Spleen (tissue), 11 donors: ENCODE measurements at regions not wholly inside any gene's neighbourhood (a gene's known extent, or its start where the extent isn't known, plus 50 kb on each side); places are given as distances from the start of the nearest gene placed in this dataset.

Experiments
- DNase-seq: peaks from one replicate; pipeline ENCODE4 v3.0.0-alpha.2; 2020
- H3K27ac ChIP-seq, 8 donors: fragments of 200-600 bp; sonication (generic) in 7 of 8; 1 replicate in 4 of 8; 2 replicates in 4 of 8; pipeline versions ENCODE4 v1.5.0 to v1.8.0; 2016 to 2021; ENCODE audit warnings: inconsistent platforms in 4 of 8, mild to moderate bottlenecking in 4 of 8, moderate library complexity in 1 of 8
- H3K27me3 ChIP-seq, 7 donors: fragments of 200-600 bp; sonication (generic) in 6 of 7; replicated peaks in 1 of 7; 1 replicate in 4 of 7; 2 replicates in 3 of 7; pipeline versions ENCODE4 v1.5.0 to v1.8.0; 2016 to 2021; ENCODE audit warnings: inconsistent platforms in 3 of 7, mild to moderate bottlenecking in 1 of 7
- H3K36me3 ChIP-seq, 6 donors: fragments of 200-600 bp; sonication (generic) in 5 of 6; 1 replicate in 4 of 6; 2 replicates in 2 of 6; pipeline versions ENCODE4 v1.5.0 to v1.8.0; 2016 to 2021; ENCODE audit warnings: inconsistent platforms in 2 of 6
- H3K4me1 ChIP-seq, 6 donors: fragments of 200-600 bp; sonication (generic) in 5 of 6; 1 replicate in 3 of 6; 2 replicates in 3 of 6; pipeline versions ENCODE4 v1.5.0 to v1.8.0; 2016 to 2021; ENCODE audit warnings: inconsistent platforms in 3 of 6
- H3K4me3 ChIP-seq, 8 donors: fragments of 200-600 bp; sonication (generic) in 7 of 8; 1 replicate in 4 of 8; 2 replicates in 4 of 8; pipeline versions ENCODE4 v1.5.0 to v1.8.0; 2016 to 2021; ENCODE audit warnings: inconsistent platforms in 4 of 8, mild to moderate bottlenecking in 4 of 8, moderate library complexity in 2 of 8
- H3K9me3 ChIP-seq, 8 donors: fragments of 200-600 bp; sonication (generic) in 7 of 8; 1 replicate in 4 of 8; 2 replicates in 4 of 8; pipeline versions ENCODE4 v1.5.0 to v1.8.0; 2016 to 2021; ENCODE audit warnings: inconsistent platforms in 4 of 8
- POLR2A ChIP-seq, 3 donors: fragments of 450-650 bp; IDR thresholded peaks; one replicate each; pipeline ENCODE4 v1.5.1; 2017; ENCODE audit warnings: antibody characterized with exemption in 3 of 3, mild to moderate bottlenecking in 1 of 3
- POLR2AphosphoS5 ChIP-seq, 3 donors: sonication (generic); formaldehyde crosslinking; IDR thresholded peaks; one replicate each; pipeline ENCODE4 v1.5.1; 2017; ENCODE audit warnings: antibody characterized with exemption in 3 of 3
- WGBS, 5 donors: extraction: QIAGEN DNeasy Blood & Tissue Kit in 3 of 5; methylation state at CpG; one replicate each; pipeline versions ENCODE4 v1.1.5 to v1.1.7; 2013 to 2018; 5-methylcytosine and 5-hydroxymethylcytosine counted together
- intact Hi-C: fragments of 100-400 bp; cut with DNase I; formaldehyde crosslinking; loops from one replicate; pipeline ENCODE4 v1.15.0; 2023; ENCODE audit warnings: low total_unique reads
- TF ChIP-seq, protein P1 (sequence below), 11 experiments: fragments of 200-600 bp in 7 of 11; fragments of 450-650 bp in 4 of 11; sonication (generic) in 4 of 11; IDR thresholded peaks in 8 of 11; conservative IDR thresholded peaks in 3 of 11; 1 replicate in 7 of 11; 2 replicates in 4 of 11; pipeline versions ENCODE4 v1.4.0 to v1.8.0; 2016 to 2021; ENCODE audit warnings: antibody characterized with exemption in 11 of 11, inconsistent platforms in 4 of 11, mild to moderate bottlenecking in 1 of 11
- donor health status: healthy with polysubstance abuse.
- donor health status: DM: no; HTN: no; CAD: no; lungs with moderate emphysema.
- donor health status: DM: no; HTN: no; CAD: no.
- donor health status: Bipolar disorder and iron deficiency.
- donor health status: healthy.
- donor health status: DM: no; HTN: no; CAD: no.
- donor health status: DM: yes; HTN: yes; CAD: no.

DNA sequence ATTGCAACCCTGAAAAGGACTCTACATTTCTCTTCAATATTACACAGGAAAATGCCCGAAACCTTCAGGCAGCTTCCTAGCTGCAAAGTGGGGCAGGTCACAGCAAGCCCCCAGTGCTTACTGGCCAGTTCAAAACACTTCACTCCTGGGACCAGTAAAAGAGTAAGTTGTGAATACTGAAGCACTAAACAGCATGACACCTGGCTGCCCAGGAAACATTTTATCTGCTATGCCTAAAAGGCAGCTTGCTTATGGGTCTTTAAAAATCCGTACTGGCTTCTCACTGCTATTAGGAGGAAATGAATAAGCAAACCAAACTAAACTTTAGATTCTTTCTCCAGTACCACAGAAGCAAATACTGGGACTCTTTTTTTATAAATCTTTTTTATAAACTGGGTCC is 457.9 kb upstream of the ALCAM start:
- 55 to 66% (median 63%) methylated on average over 2 of the region's 2 CpGs for WGBS, 5 donors
- intact Hi-C loops: no loop called here
- H3K27ac ChIP-seq: no peak overlapping the region

DNA sequence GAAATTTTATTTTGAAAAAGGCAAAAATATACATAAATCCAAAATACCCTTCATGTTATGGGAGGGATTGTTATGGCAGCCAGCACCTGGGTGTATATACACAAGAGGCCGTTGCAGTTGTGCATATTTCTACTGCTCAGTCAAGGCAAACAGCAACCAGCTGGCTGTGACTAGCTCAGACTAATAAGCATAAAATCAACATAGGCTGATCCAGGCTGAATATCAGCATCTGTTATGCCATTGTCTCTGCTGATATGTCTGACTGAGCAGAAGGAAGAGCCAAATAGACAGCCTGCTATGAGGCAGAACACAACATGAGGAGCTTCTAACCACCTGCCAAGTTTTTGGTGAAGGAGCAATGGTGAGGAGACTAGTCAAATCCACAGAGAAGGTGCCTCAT is 457.5 kb upstream of the ALCAM start:
- 42 to 82% (median 50%) methylated on average over 1 of the region's 1 CpG for WGBS, 5 donors
- Histone ChIP-seq H3K4me1 (no peaks in the 10 kb centered on the region), H3K4me3 (no peak overlapping the region), H3K27me3 (no peaks in the 10 kb centered on the region), H3K27ac (no peak overlapping the region), H3K36me3 (no peaks in the 10 kb centered on the region), H3K9me3 (peaks cover 0 to 19% (median 3%) of the 10 kb centered on the region in 8 donors)
- no peak for DNase-seq
- TF ChIP-seq, protein P1, sequence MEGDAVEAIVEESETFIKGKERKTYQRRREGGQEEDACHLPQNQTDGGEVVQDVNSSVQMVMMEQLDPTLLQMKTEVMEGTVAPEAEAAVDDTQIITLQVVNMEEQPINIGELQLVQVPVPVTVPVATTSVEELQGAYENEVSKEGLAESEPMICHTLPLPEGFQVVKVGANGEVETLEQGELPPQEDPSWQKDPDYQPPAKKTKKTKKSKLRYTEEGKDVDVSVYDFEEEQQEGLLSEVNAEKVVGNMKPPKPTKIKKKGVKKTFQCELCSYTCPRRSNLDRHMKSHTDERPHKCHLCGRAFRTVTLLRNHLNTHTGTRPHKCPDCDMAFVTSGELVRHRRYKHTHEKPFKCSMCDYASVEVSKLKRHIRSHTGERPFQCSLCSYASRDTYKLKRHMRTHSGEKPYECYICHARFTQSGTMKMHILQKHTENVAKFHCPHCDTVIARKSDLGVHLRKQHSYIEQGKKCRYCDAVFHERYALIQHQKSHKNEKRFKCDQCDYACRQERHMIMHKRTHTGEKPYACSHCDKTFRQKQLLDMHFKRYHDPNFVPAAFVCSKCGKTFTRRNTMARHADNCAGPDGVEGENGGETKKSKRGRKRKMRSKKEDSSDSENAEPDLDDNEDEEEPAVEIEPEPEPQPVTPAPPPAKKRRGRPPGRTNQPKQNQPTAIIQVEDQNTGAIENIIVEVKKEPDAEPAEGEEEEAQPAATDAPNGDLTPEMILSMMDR (IDR thresholded peaks at IDR 0.05 in 8 of 11, conservative IDR thresholded peaks at IDR 0.05 in 3 of 11): no peak
- TF ChIP-seq POLR2AphosphoS5 (IDR thresholded peaks at IDR 0.05): no peak
- no peak for TF ChIP-seq POLR2A (IDR thresholded peaks at IDR 0.05)
- intact Hi-C loops: no loop called here

More for the DNA sequence above, 457.9 kb upstream of the ALCAM start:
- no peak overlapping the region for H3K4me3 ChIP-seq
- H3K27me3 ChIP-seq: no peaks in the 10 kb centered on the region
- H3K9me3 ChIP-seq: peaks cover 0 to 23% (median 8%) of the 10 kb centered on the region in 8 donors
- no peaks in the 10 kb centered on the region for H3K4me1 ChIP-seq
- no peak for DNase-seq
- TF ChIP-seq POLR2A (IDR thresholded peaks at IDR 0.05) (no peak), POLR2AphosphoS5 (IDR thresholded peaks at IDR 0.05) (no peak)
- TF ChIP-seq, protein P1 (IDR thresholded peaks at IDR 0.05 in 8 of 11, conservative IDR thresholded peaks at IDR 0.05 in 3 of 11): no peak
- no peaks in the 10 kb centered on the region for H3K36me3 ChIP-seq

DNA sequence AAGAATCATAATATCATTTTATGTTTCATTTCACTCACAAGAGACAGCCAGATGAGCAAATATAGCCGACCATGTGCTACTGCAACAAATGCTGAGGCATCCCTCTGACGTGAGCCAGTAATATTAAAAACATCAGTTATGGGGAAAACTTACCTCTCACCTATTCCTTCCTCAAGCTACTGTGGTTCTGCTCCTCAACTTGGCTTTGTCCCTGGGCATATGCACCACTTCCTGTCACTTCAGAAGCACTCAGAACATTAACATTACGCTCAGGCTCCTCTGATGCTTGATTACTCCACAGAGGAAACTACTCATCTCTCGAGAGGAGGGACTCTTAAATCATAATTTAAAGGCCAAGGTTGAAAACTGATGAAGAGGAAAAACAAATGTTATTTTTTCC is 457.0 kb upstream of the ALCAM start:
- DNase-seq: no peak
- H3K4me1 ChIP-seq: no peaks in the 10 kb centered on the region
- WGBS, 5 donors: 39 to 52% (median 47%) methylated on average over 4 of the region's 4 CpGs
- H3K27me3 ChIP-seq: no peaks in the 10 kb centered on the region
- H3K27ac ChIP-seq: no peak overlapping the region
- TF ChIP-seq POLR2A (IDR thresholded peaks at IDR 0.05) (no peak), POLR2AphosphoS5 (IDR thresholded peaks at IDR 0.05) (no peak)
- TF ChIP-seq, protein P1 (IDR thresholded peaks at IDR 0.05 in 8 of 11, conservative IDR thresholded peaks at IDR 0.05 in 3 of 11): no peak
- peaks cover 0 to 16% (median 2%) of the 10 kb centered on the region in 8 donors for H3K9me3 ChIP-seq
- intact Hi-C loops: no loop called here
- H3K4me3 ChIP-seq: no peak overlapping the region
- H3K36me3 ChIP-seq: no peaks in the 10 kb centered on the region

DNA sequence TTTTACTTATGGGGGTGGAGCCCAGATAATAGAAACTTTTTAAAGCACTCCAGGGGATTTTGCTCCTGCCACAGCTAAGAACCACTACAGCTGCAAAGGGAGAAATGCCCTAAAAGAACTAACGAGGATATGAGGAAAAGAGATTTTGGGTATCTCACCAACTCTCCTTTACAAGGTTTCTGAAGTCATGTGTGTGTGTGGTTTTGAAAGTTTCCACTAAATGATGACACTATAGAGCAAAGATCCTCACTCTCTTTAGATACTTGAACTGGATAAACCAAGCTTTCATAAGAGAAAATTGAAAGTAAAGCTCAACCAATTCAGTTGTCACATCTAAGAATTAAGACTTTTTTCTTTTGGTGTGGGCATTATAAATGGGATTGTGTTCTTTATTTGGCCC is 455.3 kb upstream of the ALCAM start:
- DNase-seq: no peak
- peaks cover 0 to 10% (median under 1%) of the 10 kb centered on the region in 8 donors for H3K9me3 ChIP-seq
- no peaks in the 10 kb centered on the region for H3K4me1 ChIP-seq
- TF ChIP-seq, protein P1 (IDR thresholded peaks at IDR 0.05 in 8 of 11, conservative IDR thresholded peaks at IDR 0.05 in 3 of 11): no peak
- TF ChIP-seq POLR2AphosphoS5 (IDR thresholded peaks at IDR 0.05): no peak
- no peak for TF ChIP-seq POLR2A (IDR thresholded peaks at IDR 0.05)
- H3K27ac ChIP-seq: no peak overlapping the region
- no peaks in the 10 kb centered on the region for H3K36me3 ChIP-seq
- 49 to 83% (median 63%) methylated on average over 1 of the region's 1 CpG for WGBS, 5 donors
- intact Hi-C loops: no loop called here
- no peaks in the 10 kb centered on the region for H3K27me3 ChIP-seq
- H3K4me3 ChIP-seq: no peak overlapping the region
